ENCODE measurements at regions not wholly inside any gene's neighbourhood (a gene's known extent, or its start where the extent isn't known, plus 50 kb on each side); places are given as distances from the start of the nearest gene placed in this dataset.

GRCh38 chr4:58732973-58733372 lies 1622.8 kb upstream of the IGFBP7 start:
- H3K27me3 ChIP-seq (replicated peaks in 1 of 2; ENCODE audit: control insufficient read depth in 2 of 2, insufficient read depth in 2 of 2, low read length in 1 of 2): no peaks in the 10 kb centered on the region
- TF ChIP-seq, protein P1, sequence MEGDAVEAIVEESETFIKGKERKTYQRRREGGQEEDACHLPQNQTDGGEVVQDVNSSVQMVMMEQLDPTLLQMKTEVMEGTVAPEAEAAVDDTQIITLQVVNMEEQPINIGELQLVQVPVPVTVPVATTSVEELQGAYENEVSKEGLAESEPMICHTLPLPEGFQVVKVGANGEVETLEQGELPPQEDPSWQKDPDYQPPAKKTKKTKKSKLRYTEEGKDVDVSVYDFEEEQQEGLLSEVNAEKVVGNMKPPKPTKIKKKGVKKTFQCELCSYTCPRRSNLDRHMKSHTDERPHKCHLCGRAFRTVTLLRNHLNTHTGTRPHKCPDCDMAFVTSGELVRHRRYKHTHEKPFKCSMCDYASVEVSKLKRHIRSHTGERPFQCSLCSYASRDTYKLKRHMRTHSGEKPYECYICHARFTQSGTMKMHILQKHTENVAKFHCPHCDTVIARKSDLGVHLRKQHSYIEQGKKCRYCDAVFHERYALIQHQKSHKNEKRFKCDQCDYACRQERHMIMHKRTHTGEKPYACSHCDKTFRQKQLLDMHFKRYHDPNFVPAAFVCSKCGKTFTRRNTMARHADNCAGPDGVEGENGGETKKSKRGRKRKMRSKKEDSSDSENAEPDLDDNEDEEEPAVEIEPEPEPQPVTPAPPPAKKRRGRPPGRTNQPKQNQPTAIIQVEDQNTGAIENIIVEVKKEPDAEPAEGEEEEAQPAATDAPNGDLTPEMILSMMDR (IDR thresholded peaks at IDR 0.05 in 2 of 3, conservative IDR thresholded peaks at IDR 0.05 in 1 of 3; ENCODE audit: control insufficient read depth in 2 of 3, extremely low read depth in 1 of 3, insufficient read depth in 1 of 3, low read depth in 3 of 3, low read length in 3 of 3): peak in 1 of 3 experiments; percentile 31; a peak in 1 of 6 replicates
- no peak for TF ChIP-seq RFX5 (IDR thresholded peaks at IDR 0.05; ENCODE audit: low read depth, low read length)
- TF ChIP-seq FOXM1 (IDR thresholded peaks at IDR 0.05; ENCODE audit: low read depth, low read length): no peak
- TF ChIP-seq RAD21 (IDR thresholded peaks at IDR 0.05; ENCODE audit: insufficient read depth, low read depth, low read length): peak; percentile 38
- no peak for TF ChIP-seq MTA3 (IDR thresholded peaks at IDR 0.05; ENCODE audit: borderline replicate concordance, low read length)
- SMC1A ChIA-PET (ENCODE audit: uncharacterized antibody, unreplicated experiment): no interaction called here
- CTCF ChIA-PET: interaction anchor here (0.6 to 1.4 kb wide), 2 partner anchors 10 to 330 kb away, joined by 3 read pairs; no protein-coding TSS in a partner anchor
- H3K9ac ChIP-seq (ENCODE audit: control insufficient read depth, insufficient read depth, low read length): no peak overlapping the region
- H3K79me2 ChIP-seq (ENCODE audit: control insufficient read depth, insufficient read depth, low read length): no peaks in the 10 kb centered on the region
- in situ Hi-C loops (cut with MboI): no loop called here
- no peaks in the 10 kb centered on the region for H4K20me1 ChIP-seq (ENCODE audit: control insufficient read depth, insufficient read depth)
- no peaks in the 10 kb centered on the region for H3K4me1 ChIP-seq (ENCODE audit: control insufficient read depth, insufficient read depth, low read length)
- H3K9me3 ChIP-seq (replicated peaks; ENCODE audit: control insufficient read depth, insufficient read depth, low read length): no peaks in the 10 kb centered on the region
- no peak for DNase-seq (ENCODE audit: low read depth, low spot score)
- FAIRE-seq: no peak
- no peak overlapping the region for H3K4me3 ChIP-seq
- no TSS peak for BruUV-seq (replicated peaks)
- H2AFZ ChIP-seq (ENCODE audit: control insufficient read depth, low read depth, low read length): no peak overlapping the region
- intact Hi-C loops (cut with micrococcal nuclease; ENCODE audit: unreplicated experiment): loop anchor here (1.0 kb wide), 1 partner anchor 428 kb away; no protein-coding TSS in a partner anchor
- no peak overlapping the region for H3K4me2 ChIP-seq (ENCODE audit: control insufficient read depth, insufficient read depth)
- H3K36me3 ChIP-seq (ENCODE audit: control insufficient read depth in 2 of 2, insufficient read depth in 2 of 2, low read length in 1 of 2): no peaks in the 10 kb centered on the region
- 95% methylated on average over 2 of the region's 2 CpGs for whole genome bisulfite sequencing (ENCODE audit: insufficient coverage, insufficient replicate concordance, low lambda C conversion rate, missing lambda C conversion rate)
- peak; percentile 73 for ATAC-seq
- H3K27ac ChIP-seq (ENCODE audit: control insufficient read depth, insufficient read depth): no peak overlapping the region
- POLR2A ChIA-PET: no interaction called here
- RAD21 ChIA-PET (ENCODE audit: unreplicated experiment): interaction anchor here (1.3 kb wide), 1 partner anchor 360 kb away, joined by 3 read pairs; no protein-coding TSS in a partner anchor

DNA sequence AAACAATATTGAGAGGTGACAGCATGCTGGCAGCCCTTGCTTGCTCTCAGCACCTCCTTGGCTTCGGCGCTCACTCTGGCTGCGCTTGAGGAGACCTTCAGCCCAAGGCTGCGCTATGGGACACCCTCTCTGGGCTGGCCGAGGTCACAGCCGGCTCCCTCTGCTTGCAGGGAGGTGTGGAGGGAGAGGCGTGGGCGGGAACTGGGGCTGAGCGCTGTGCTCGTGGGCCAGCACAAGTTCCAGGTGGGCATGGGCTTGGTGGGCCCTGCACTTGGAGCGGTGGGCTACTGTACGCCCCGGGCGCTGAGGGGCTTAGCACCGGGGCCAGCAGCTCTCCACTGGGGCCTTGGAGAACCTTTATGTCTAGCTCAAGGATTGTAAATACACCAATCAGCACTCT lies 1613.8 kb upstream of the IGFBP7 start:
- Histone ChIP-seq H3K4me2 (ENCODE audit: control insufficient read depth, insufficient read depth) (no peak overlapping the region), H4K20me1 (ENCODE audit: control insufficient read depth, insufficient read depth) (no peaks in the 10 kb centered on the region), H3K36me3 (ENCODE audit: control insufficient read depth in 2 of 2, insufficient read depth in 2 of 2, low read length in 1 of 2) (no peaks in the 10 kb centered on the region), H3K4me1 (ENCODE audit: control insufficient read depth, insufficient read depth, low read length) (no peaks in the 10 kb centered on the region), H3K4me3 (no peak overlapping the region), H3K9me3 (replicated peaks; ENCODE audit: control insufficient read depth, insufficient read depth, low read length) (no peaks in the 10 kb centered on the region), H3K27ac (ENCODE audit: control insufficient read depth, insufficient read depth) (no peak overlapping the region), H3K79me2 (ENCODE audit: control insufficient read depth, insufficient read depth, low read length) (no peaks in the 10 kb centered on the region), H3K9ac (ENCODE audit: control insufficient read depth, insufficient read depth, low read length) (no peak overlapping the region), H3K27me3 (replicated peaks in 1 of 2; ENCODE audit: control insufficient read depth in 2 of 2, insufficient read depth in 2 of 2, low read length in 1 of 2) (no peaks in the 10 kb centered on the region), H2AFZ (ENCODE audit: control insufficient read depth, low read depth, low read length) (no peak overlapping the region)
- in situ Hi-C loops (cut with MboI): no loop called here
- DNase-seq (ENCODE audit: low read depth, low spot score): no peak
- FAIRE-seq: no peak
- ChIA-PET POLR2A (no interaction called here), CTCF (no interaction called here), RAD21 (ENCODE audit: unreplicated experiment) (no interaction called here), SMC1A (ENCODE audit: uncharacterized antibody, unreplicated experiment) (no interaction called here)
- 42% methylated on average over 15 of the region's 15 CpGs for WGBS (ENCODE audit: insufficient coverage, insufficient replicate concordance, low lambda C conversion rate, missing lambda C conversion rate)
- BruUV-seq (replicated peaks): no TSS peak
- intact Hi-C loops (cut with micrococcal nuclease; ENCODE audit: unreplicated experiment): no loop called here
- ATAC-seq: no peak
- TF ChIP-seq SIX5 (IDR thresholded peaks at IDR 0.05; ENCODE audit: low read depth, low read length, severe bottlenecking): no peak

All from GM12878 (cell line).